GM21423 (cell line): ENCODE measurements at regions not wholly inside any gene's neighbourhood (a gene's known extent, or its start where the extent isn't known, plus 50 kb on each side); places are given as distances from the start of the nearest gene placed in this dataset.

Experiments used
- ATAC-seq: cut with Tn5 transposase; IDR thresholded peaks from one replicate; pipeline ENCODE4 v1.9.1; 2021; ENCODE audit warnings: mild to moderate bottlenecking, moderate library complexity; ENCODE audit not compliant: unreplicated experiment

GRCh38 chr6:14969126-14969525 lies 276.7 kb upstream of the JARID2 start:
- ATAC-seq: no peak

- no peak for ATAC-seq
Observed at GRCh38 chr6:14972379-14973067, 273.3 kb upstream of the JARID2 start.

DNA sequence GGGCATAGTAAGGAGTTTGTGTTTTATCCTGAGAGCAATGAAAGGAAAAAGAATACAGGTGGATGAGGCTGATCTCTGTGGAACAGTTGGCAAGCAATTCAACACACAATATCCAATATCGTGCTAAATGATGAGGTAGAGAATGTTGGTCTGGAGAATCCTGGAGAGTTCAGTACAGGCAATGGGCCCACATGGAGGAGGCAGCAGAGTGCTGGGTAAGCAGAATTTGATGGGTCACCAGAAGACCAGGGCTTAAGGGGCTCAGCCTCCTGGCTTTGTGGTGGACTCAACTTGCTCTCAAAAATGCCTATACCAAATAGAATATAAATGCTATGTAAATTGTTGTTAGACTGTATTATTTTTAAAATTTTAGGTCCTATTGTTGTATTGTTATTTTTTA lies 271.5 kb upstream of the JARID2 start:
- no peak for ATAC-seq

DNA sequence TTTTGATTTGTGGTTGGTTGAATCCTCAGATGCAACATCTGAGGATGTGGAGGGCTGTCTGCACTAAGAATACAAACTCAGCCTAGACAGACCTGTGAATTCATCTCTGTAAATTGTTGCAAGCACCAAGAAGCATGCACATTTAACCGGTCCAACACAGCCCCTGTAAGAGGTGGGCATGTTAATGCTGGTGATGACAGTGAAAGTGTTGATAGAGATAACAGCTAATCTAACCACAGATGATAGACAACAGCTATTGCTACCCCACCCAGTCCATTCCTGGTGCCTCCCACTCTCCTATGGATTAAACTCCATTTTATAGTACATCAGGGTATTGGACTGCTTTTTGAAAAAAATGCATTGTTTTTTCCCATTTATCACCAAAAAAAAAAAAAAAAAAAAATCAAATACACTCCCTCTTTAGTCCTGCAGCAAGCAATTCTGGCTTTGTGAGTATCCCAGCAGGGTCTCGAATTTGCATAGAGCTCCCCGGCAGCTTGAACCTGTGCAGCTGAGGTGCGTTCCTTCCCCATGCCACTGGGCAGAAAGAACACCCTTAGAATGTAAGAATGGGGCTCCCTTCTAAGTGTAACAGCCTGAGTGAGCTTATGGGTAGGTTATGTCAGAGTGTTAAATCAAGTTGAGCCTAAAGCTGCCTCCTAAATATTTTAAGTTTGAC lies 270.9 kb upstream of the JARID2 start:
- ATAC-seq: no peak

DNA sequence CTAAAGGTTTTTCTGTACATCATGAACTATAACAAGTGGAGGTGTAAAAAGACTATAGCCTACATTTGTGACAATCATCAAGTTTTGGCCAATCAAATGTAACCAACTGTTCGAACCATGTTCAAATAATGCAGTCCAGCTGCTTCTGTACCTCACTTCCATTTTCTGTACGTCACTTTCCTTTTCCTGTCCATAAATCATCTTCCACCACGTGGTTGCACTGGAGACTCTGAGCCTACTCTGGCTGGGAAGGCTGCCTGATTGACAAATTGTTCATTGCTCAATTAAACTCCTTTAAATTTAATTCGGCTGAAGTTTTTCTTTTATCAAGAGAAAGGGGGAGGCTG lies 270.4 kb upstream of the JARID2 start:
- no peak for ATAC-seq

- ATAC-seq: no peak
Observed at GRCh38 chr6:14977747-14978382, 268.0 kb upstream of the JARID2 start.

DNA sequence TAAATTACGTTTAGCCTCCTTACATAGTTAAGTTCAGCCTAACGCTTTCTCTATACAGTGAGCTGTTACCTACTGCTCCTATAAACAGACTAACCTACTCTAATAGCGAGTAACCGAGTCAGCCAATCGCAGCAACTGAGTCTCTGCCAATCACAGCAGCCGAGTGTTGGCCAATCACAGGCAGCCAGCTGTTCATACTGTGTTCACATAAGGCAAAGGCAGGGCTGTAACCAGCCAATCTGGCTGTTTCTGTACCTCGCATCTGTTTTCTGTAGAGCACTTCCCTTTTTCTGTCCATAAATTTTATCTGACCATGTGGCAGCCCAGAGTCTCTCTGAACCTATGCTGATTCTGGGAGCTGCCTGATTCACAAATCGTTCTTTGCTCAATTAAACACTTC lies 263.9 kb upstream of the JARID2 start:
- ATAC-seq: no peak

DNA sequence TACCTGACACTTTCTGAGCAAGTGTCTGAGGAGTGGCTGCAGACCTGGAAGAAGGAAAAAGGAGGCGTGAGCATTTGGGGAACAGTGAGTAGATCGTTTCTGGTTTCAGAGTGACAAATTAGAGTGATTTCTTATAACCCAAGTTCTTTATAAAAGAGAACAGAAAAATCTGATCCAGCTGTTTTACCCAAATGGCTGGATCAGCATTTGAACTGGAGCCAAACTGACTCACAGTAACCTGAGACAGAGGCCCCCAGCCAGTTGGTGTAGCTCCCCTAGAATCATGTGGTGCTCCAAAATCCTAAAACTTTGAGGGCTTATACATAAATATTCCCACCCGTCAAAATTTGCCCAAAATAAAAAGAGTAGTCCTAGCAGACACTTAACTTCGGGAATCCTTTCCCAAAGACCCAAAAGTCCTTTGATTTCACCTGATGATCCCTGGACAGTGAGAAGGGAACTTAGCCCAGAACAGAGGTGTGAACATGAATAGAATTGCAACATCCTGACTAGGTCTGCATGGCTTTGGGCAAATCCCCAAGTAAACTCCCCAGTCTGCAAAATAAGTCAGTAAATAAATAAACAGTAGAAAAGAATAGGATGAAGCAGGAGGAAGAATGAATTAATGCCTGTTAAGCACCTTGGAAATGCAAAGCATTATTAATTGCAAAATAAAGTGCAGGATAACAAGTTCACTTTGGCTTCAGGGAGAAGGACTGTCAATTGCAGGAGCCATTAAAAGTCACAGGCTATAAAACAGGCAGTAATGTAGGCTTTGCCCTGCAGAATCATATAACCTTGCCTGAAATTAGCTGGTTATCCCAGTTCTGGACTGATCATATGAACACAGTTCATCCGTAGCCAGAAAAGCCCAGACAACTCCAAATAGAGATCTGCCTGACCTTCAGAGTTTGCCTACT lies 262.0 kb upstream of the JARID2 start:
- no peak for ATAC-seq

- ATAC-seq: no peak
Observed at GRCh38 chr6:14984519-14984853, 261.4 kb upstream of the JARID2 start.

DNA sequence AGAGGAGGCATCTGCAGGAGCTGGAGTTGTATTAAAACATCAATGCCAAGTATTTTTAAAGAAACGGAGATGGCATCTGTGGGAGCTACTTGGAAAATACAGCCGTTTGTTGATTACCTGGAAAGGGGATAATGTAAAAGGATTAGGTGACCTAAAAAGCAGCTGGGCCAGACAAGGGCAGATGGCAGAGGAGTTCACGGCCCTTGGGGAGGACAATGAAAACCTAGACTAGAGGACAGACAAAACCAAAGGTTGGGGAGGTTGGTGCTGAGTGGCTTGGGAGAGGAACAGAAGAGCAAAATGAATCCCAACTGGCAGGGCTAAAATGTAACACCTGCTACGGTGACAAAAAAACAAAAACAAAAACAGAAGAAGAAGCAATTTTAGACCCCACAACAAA lies 260.5 kb upstream of the JARID2 start:
- no peak for ATAC-seq

GRCh38 chr6:14986370-14986769 lies 259.5 kb upstream of the JARID2 start:
- ATAC-seq: no peak

DNA sequence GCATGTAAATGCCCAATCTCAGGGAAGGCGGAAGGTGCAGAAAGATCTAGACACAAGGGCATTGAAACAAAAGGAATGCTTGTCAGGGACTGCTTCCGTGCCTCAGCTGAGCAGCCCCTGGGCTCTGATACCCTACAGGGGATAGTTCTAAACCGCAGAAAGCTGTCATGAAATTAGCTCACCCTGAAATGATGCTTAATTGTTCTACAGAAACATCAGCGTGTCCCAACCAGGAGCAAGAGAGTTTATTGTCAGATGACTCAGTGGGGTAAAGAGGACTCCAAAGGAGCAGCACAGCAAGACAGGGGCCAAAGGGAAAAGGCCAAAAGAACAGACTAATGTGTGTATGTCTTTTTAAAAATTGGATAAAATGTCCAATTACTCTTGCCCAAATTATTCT lies 258.4 kb upstream of the JARID2 start:
- no peak for ATAC-seq

GRCh38 chr6:14992382-14992781 lies 253.5 kb upstream of the JARID2 start:
- no peak for ATAC-seq

GRCh38 chr6:14995208-14995607 lies 250.7 kb upstream of the JARID2 start:
- ATAC-seq: no peak

DNA sequence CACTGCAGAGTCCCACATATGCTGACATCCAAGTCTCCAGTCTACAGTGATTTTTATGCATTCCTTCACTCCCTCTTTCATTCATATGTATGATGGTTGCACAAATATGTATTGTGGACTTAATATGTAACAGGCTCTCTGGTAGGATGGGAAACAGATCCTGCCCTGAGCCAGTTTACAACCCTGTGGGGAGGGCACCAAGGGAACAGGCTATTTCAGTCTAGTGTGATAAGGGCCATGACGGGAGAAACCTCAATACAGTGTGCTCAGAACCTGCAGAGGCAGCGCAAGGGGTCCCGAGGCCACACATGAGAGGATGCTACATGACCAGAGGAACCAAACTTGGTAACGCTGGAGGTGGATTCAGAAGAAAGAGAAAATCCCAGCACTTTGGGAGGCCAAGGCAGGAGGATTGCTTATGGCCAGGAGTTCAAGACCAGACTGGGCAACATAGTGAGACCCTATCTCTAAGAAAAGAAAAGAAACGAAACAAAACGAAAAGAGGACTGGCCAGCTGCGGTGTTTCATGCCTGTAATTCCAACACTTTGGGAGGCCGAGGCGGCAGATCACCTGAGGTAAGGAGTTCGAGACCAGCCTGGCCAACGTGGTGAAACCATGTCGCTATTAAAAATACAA lies 249.8 kb upstream of the JARID2 start:
- ATAC-seq: no peak

- no peak for ATAC-seq
Observed at GRCh38 chr6:14996892-14997291, 249.0 kb upstream of the JARID2 start.

GRCh38 chr6:14997507-14997906 lies 248.4 kb upstream of the JARID2 start:
- ATAC-seq: no peak

DNA sequence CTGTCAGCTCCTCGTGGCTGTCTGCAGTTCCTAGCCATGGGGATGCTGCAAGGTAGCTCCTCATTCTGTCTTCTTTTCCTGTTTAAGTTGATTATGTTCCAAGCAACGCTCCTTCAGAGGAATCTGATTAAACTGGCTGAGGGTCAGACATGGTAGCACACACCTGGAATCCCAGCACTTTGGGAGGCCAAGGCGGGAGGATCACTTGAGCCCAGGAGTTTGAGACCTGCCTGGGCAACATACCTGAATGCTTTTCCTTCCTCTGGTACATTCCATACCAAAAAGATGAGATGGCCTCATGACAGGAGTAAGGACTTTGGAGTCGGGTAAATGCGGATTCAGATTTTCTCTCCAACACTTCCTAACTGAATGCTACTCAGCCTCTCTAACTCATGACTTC lies 246.8 kb upstream of the JARID2 start:
- ATAC-seq: no peak

DNA sequence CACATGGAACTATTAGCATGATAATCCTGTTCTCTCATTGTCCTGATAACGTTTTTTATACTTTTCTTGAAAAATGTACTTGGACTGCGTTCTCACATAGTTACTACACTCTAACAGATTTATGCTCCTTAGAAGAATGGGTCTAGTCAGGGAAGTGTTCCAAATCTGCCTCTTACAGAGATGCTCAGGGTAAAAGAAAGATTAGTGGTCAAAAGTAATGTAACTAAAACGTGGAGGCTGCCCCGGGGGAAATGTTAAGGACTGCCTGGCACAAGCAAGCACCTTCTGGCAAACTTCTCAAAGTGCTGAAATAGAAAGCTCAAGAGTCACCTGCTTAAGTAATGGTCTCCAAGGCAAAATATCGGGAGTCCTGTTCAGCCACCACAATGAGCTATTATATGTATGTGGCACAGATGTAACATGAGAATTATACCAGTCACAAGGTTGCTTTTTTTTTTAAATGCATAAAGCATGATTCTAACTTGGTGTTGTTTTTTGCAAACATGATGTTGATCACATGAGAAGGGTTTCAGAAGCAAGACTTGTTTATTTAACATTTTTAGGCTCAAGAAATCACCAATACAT lies 244.5 kb upstream of the JARID2 start:
- no peak for ATAC-seq

GRCh38 chr6:15008269-15008668 lies 237.6 kb upstream of the JARID2 start:
- no peak for ATAC-seq

DNA sequence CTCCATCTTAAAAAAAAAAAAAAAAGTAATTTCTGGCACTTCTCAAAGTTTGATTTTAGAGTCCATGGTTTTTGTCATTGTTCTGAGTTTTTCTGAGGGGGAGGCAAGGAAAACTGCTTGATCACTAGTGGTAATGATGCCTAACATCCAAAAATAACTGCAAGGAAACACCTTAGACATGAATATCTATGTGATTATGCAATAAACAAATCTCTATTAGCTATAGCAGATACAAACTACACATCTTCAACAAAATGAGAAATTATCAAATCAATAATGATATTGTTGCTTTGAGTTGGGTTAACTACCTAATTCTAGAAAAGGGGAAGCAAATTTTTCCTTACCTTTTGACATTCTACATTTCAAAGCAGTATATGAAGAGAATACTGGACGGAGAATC lies 230.9 kb upstream of the JARID2 start:
- ATAC-seq: no peak
